ENCODE measurements at regions not wholly inside any gene's neighbourhood (a gene's known extent, or its start where the extent isn't known, plus 50 kb on each side); places are given as distances from the start of the nearest gene placed in this dataset.

GRCh38 chr1:102185260-102185659, 188.5 kb upstream of the OLFM3 start:
- no CpG with 5 or more reads among the region's 1 CpG for WGBS (ENCODE audit: extremely low coverage, insufficient coverage, insufficient read length)
- Histone ChIP-seq H3K18ac (ENCODE audit: low read length) (no peak overlapping the region), H3K79me2 (ENCODE audit: control insufficient read depth, insufficient read depth, low read length, poor library complexity) (no peaks in the 10 kb centered on the region), H2BK12ac (ENCODE audit: low read length) (no peak overlapping the region), H4K91ac (ENCODE audit: low read depth, low read length) (no peak overlapping the region), H3K27ac (ENCODE audit: low read depth, low read length) (no peak overlapping the region), H3K36me3 (ENCODE audit: control insufficient read depth in 1 of 2, insufficient read depth in 2 of 2, low read length in 2 of 2) (no peaks in the 10 kb centered on the region), H3K9me3 (ENCODE audit: insufficient read depth, low read depth, low read length) (no peaks in the 10 kb centered on the region), H4K8ac (ENCODE audit: low read depth, low read length) (no peak overlapping the region), H3K23ac (ENCODE audit: low read length) (no peak overlapping the region), H2AK5ac (ENCODE audit: low read length) (no peak overlapping the region), H3K9ac (ENCODE audit: low read length) (no peak overlapping the region), H2BK120ac (ENCODE audit: insufficient read depth, low read length, poor library complexity) (no peak overlapping the region), H2AFZ (ENCODE audit: insufficient read depth, low read length, poor library complexity) (no peak overlapping the region), H4K12ac (ENCODE audit: low read depth, low read length) (no peak overlapping the region), H3K4me1 (ENCODE audit: control insufficient read depth in 1 of 2, insufficient read depth in 2 of 2, low read length in 2 of 2) (no peaks in the 10 kb centered on the region), H3K79me1 (ENCODE audit: low read length) (no peaks in the 10 kb centered on the region), H3K27me3 (ENCODE audit: insufficient read depth, low read length) (no peaks in the 10 kb centered on the region), H2BK5ac (ENCODE audit: low read depth, low read length, poor library complexity) (no peak overlapping the region), H3K4me2 (ENCODE audit: low read length) (no peak overlapping the region), H3K4ac (ENCODE audit: low read depth, low read length) (no peak overlapping the region), H3K4me3 (ENCODE audit: low read depth, low read length) (no peak overlapping the region), H3K14ac (ENCODE audit: low read length) (no peak overlapping the region)
- no peak for DNase-seq

- Histone ChIP-seq H3K9me3 (ENCODE audit: insufficient read depth, low read depth, low read length) (no peaks in the 10 kb centered on the region), H2BK12ac (ENCODE audit: low read length) (no peak overlapping the region), H3K14ac (ENCODE audit: low read length) (no peak overlapping the region), H3K27ac (ENCODE audit: low read depth, low read length) (no peak overlapping the region), H2BK5ac (ENCODE audit: low read depth, low read length, poor library complexity) (no peak overlapping the region), H4K8ac (ENCODE audit: low read depth, low read length) (no peak overlapping the region), H2AFZ (ENCODE audit: insufficient read depth, low read length, poor library complexity) (no peak overlapping the region), H3K79me2 (ENCODE audit: control insufficient read depth, insufficient read depth, low read length, poor library complexity) (no peaks in the 10 kb centered on the region), H4K12ac (ENCODE audit: low read depth, low read length) (no peak overlapping the region), H3K4ac (ENCODE audit: low read depth, low read length) (no peak overlapping the region), H3K23ac (ENCODE audit: low read length) (no peak overlapping the region), H3K18ac (ENCODE audit: low read length) (no peak overlapping the region), H2BK120ac (ENCODE audit: insufficient read depth, low read length, poor library complexity) (no peak overlapping the region), H3K4me2 (ENCODE audit: low read length) (no peak overlapping the region), H3K79me1 (ENCODE audit: low read length) (no peaks in the 10 kb centered on the region), H4K91ac (ENCODE audit: low read depth, low read length) (no peak overlapping the region), H2AK5ac (ENCODE audit: low read length) (no peak overlapping the region), H3K4me3 (ENCODE audit: low read depth, low read length) (no peak overlapping the region), H3K27me3 (ENCODE audit: insufficient read depth, low read length) (no peaks in the 10 kb centered on the region), H3K4me1 (ENCODE audit: control insufficient read depth in 1 of 2, insufficient read depth in 2 of 2, low read length in 2 of 2) (no peaks in the 10 kb centered on the region), H3K36me3 (ENCODE audit: control insufficient read depth in 1 of 2, insufficient read depth in 2 of 2, low read length in 2 of 2) (no peaks in the 10 kb centered on the region), H3K9ac (ENCODE audit: low read length) (no peak overlapping the region)
- no peak for DNase-seq
Observed at GRCh38 chr1:102184477-102184876, 187.8 kb upstream of the OLFM3 start.

- Histone ChIP-seq H2BK12ac (ENCODE audit: low read length) (no peak overlapping the region), H4K91ac (ENCODE audit: low read depth, low read length) (no peak overlapping the region), H3K9ac (ENCODE audit: low read length) (no peak overlapping the region), H3K27me3 (ENCODE audit: insufficient read depth, low read length) (no peaks in the 10 kb centered on the region), H3K79me2 (ENCODE audit: control insufficient read depth, insufficient read depth, low read length, poor library complexity) (no peaks in the 10 kb centered on the region), H4K12ac (ENCODE audit: low read depth, low read length) (no peak overlapping the region), H2BK120ac (ENCODE audit: insufficient read depth, low read length, poor library complexity) (no peak overlapping the region), H3K4ac (ENCODE audit: low read depth, low read length) (no peak overlapping the region), H2BK5ac (ENCODE audit: low read depth, low read length, poor library complexity) (no peak overlapping the region), H3K23ac (ENCODE audit: low read length) (no peak overlapping the region), H3K36me3 (ENCODE audit: control insufficient read depth in 1 of 2, insufficient read depth in 2 of 2, low read length in 2 of 2) (no peaks in the 10 kb centered on the region), H2AK5ac (ENCODE audit: low read length) (no peak overlapping the region), H3K4me2 (ENCODE audit: low read length) (no peak overlapping the region), H3K18ac (ENCODE audit: low read length) (no peak overlapping the region), H2AFZ (ENCODE audit: insufficient read depth, low read length, poor library complexity) (no peak overlapping the region), H3K14ac (ENCODE audit: low read length) (no peak overlapping the region), H3K4me3 (ENCODE audit: low read depth, low read length) (no peak overlapping the region), H3K79me1 (ENCODE audit: low read length) (no peaks in the 10 kb centered on the region), H3K9me3 (ENCODE audit: insufficient read depth, low read depth, low read length) (no peaks in the 10 kb centered on the region), H3K27ac (ENCODE audit: low read depth, low read length) (no peak overlapping the region), H3K4me1 (ENCODE audit: control insufficient read depth in 1 of 2, insufficient read depth in 2 of 2, low read length in 2 of 2) (no peaks in the 10 kb centered on the region), H4K8ac (ENCODE audit: low read depth, low read length) (no peak overlapping the region)
- no CpG with 5 or more reads among the region's 2 CpGs for WGBS (ENCODE audit: extremely low coverage, insufficient coverage, insufficient read length)
- DNase-seq, result no peak
Observed at GRCh38 chr1:102183711-102184110, 187.0 kb upstream of the OLFM3 start.

GRCh38 chr1:102182603-102183260, 186.0 kb upstream of the OLFM3 start:
- H3K4me3 ChIP-seq (ENCODE audit: low read depth, low read length), result no peak overlapping the region
- no peak overlapping the region for H2BK5ac ChIP-seq (ENCODE audit: low read depth, low read length, poor library complexity)
- H3K4me1 ChIP-seq (ENCODE audit: control insufficient read depth in 1 of 2, insufficient read depth in 2 of 2, low read length in 2 of 2), result no peaks in the 10 kb centered on the region
- H2AFZ ChIP-seq (ENCODE audit: insufficient read depth, low read length, poor library complexity), result no peak overlapping the region
- H3K9ac ChIP-seq (ENCODE audit: low read length), result no peak overlapping the region
- H4K8ac ChIP-seq (ENCODE audit: low read depth, low read length), result no peak overlapping the region
- no peaks in the 10 kb centered on the region for H3K79me1 ChIP-seq (ENCODE audit: low read length)
- H4K91ac ChIP-seq (ENCODE audit: low read depth, low read length), result no peak overlapping the region
- no peaks in the 10 kb centered on the region for H3K27me3 ChIP-seq (ENCODE audit: insufficient read depth, low read length)
- no peak overlapping the region for H4K12ac ChIP-seq (ENCODE audit: low read depth, low read length)
- DNase-seq, result no peak
- no peak overlapping the region for H3K4ac ChIP-seq (ENCODE audit: low read depth, low read length)
- H3K9me3 ChIP-seq (ENCODE audit: insufficient read depth, low read depth, low read length), result no peaks in the 10 kb centered on the region
- no CpG with 5 or more reads among the region's 5 CpGs for WGBS (ENCODE audit: extremely low coverage, insufficient coverage, insufficient read length)
- no peak overlapping the region for H2BK12ac ChIP-seq (ENCODE audit: low read length)
- no peaks in the 10 kb centered on the region for H3K79me2 ChIP-seq (ENCODE audit: control insufficient read depth, insufficient read depth, low read length, poor library complexity)
- H3K18ac ChIP-seq (ENCODE audit: low read length), result no peak overlapping the region
- no peak overlapping the region for H2BK120ac ChIP-seq (ENCODE audit: insufficient read depth, low read length, poor library complexity)
- H3K36me3 ChIP-seq (ENCODE audit: control insufficient read depth in 1 of 2, insufficient read depth in 2 of 2, low read length in 2 of 2), result no peaks in the 10 kb centered on the region
- no peak overlapping the region for H3K23ac ChIP-seq (ENCODE audit: low read length)
- H3K14ac ChIP-seq (ENCODE audit: low read length), result no peak overlapping the region
- no peak overlapping the region for H3K4me2 ChIP-seq (ENCODE audit: low read length)
- H2AK5ac ChIP-seq (ENCODE audit: low read length), result no peak overlapping the region
- no peak overlapping the region for H3K27ac ChIP-seq (ENCODE audit: low read depth, low read length)
